Stimulated activated memory B cell treated with anti-CD40 and anti-IgM and Interleukin-4, amounts not matched to agents 10 μg/mL and 1 μg/mL and 100 μg/mL, for 72 hours (primary cell): ENCODE measurements at regions not wholly inside any gene's neighbourhood (a gene's known extent, or its start where the extent isn't known, plus 50 kb on each side); places are given as distances from the start of the nearest gene placed in this dataset.
"Not testable (repeated sequence)": the region's sequence is repeated elsewhere in the genome, so short reads cannot be mapped to it uniquely, and the experiment has no call there.

Source experiments
- ATAC-seq: fragments of 150-1000 bp; cut with Tn5 transposase; 2 replicates; pipeline ENCODE4 v1.10.0; 2021
- H3K27ac Mint-ChIP-seq: one replicate; pipeline ENCODE4 v1.8.0; 2022; ENCODE audit warnings: mild to moderate bottlenecking, mixed read lengths
- H3K27me3 Mint-ChIP-seq: one replicate; pipeline ENCODE4 v1.8.0; 2022; ENCODE audit warnings: mixed read lengths
- H3K36me3 Mint-ChIP-seq: one replicate; pipeline ENCODE4 v1.8.0; 2022; ENCODE audit warnings: mixed read lengths
- H3K4me1 Mint-ChIP-seq: one replicate; pipeline ENCODE4 v1.8.0; 2022; ENCODE audit warnings: mixed read lengths
- H3K4me3 Mint-ChIP-seq: one replicate; pipeline ENCODE4 v1.8.0; 2022; ENCODE audit warnings: mild to moderate bottlenecking, moderate library complexity, mixed read lengths
- H3K9me3 Mint-ChIP-seq: one replicate; pipeline ENCODE4 v1.8.0; 2022; ENCODE audit warnings: mixed read lengths

GRCh38 chr1:188642704-188643103 is 1814.0 kb downstream of the PLA2G4A start:
- no peaks in the 10 kb centered on the region for H3K27me3 Mint-ChIP-seq
- H3K36me3 Mint-ChIP-seq = no peaks in the 10 kb centered on the region
- no peak for ATAC-seq
- H3K27ac Mint-ChIP-seq = no peak overlapping the region
- H3K9me3 Mint-ChIP-seq = peaks cover 2% of the 10 kb centered on the region
- H3K4me3 Mint-ChIP-seq = no peak overlapping the region
- H3K4me1 Mint-ChIP-seq = no peaks in the 10 kb centered on the region

GRCh38 chr1:188652678-188653077 is 1823.9 kb downstream of the PLA2G4A start:
- H3K4me1 Mint-ChIP-seq = no peaks in the 10 kb centered on the region

DNA sequence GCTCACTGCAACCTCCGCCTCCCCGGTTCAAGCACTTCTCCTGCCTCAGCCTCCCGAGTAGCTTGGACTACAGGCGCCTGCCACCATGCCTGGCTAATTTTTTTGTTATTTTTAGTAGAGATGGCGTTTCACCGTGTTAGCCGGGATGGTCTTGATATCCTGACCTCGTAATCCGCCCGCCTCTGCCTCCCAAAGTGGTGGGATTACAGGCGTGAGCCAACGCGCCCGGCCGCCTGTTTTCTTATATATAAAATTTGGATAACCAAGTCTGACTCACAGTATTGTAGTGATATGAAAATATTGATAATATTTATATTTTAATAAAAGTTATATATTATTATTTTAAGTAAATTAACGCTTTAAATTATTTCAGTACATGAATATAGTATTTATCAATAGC is 1821.7 kb downstream of the BRINP3 start:
- H3K36me3 Mint-ChIP-seq, H3K9me3 Mint-ChIP-seq, H3K27ac Mint-ChIP-seq, H3K27me3 Mint-ChIP-seq, H3K4me3 Mint-ChIP-seq, ATAC-seq, H3K4me1 Mint-ChIP-seq: not testable (repeated sequence)

More at GRCh38 chr1:188652678-188653077, 1823.9 kb downstream of the PLA2G4A start:
- no peak overlapping the region for H3K27ac Mint-ChIP-seq
- no peak for ATAC-seq
- H3K27me3 Mint-ChIP-seq = no peaks in the 10 kb centered on the region
- no peaks in the 10 kb centered on the region for H3K36me3 Mint-ChIP-seq
- H3K9me3 Mint-ChIP-seq = peaks cover 4% of the 10 kb centered on the region
- H3K4me3 Mint-ChIP-seq = no peak overlapping the region

DNA sequence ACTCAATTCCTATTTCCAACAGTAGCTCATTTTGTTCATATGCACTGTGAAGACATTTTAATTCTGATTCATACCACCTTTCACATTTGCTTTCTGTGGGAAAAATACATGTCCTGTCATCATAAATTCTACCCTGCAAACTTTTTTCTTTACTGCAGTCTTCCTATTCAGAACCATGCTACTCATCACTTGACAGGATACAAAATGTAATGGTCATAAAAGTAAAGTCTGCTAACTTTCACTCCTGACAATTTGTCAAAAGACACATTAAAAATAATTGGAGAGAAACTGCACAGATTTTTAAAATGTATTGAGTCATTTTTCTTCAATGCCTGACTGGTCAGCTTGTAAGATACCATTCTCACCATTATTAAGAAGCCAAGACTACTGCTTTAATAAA is 1817.1 kb downstream of the BRINP3 start:
- Mint-ChIP-seq H3K36me3 (no peaks in the 10 kb centered on the region), H3K4me3 (no peak overlapping the region), H3K27me3 (no peaks in the 10 kb centered on the region), H3K4me1 (no peaks in the 10 kb centered on the region), H3K27ac (no peak overlapping the region), H3K9me3 (no peaks in the 10 kb centered on the region)
- ATAC-seq = no peak

GRCh38 chr1:188665477-188665876 is 1812.2 kb downstream of the BRINP3 start:
- Mint-ChIP-seq H3K4me1 (no peaks in the 10 kb centered on the region), H3K36me3 (no peaks in the 10 kb centered on the region), H3K27ac (no peak overlapping the region), H3K27me3 (no peaks in the 10 kb centered on the region), H3K4me3 (no peak overlapping the region), H3K9me3 (peaks cover 2% of the 10 kb centered on the region)
- no peak for ATAC-seq

DNA sequence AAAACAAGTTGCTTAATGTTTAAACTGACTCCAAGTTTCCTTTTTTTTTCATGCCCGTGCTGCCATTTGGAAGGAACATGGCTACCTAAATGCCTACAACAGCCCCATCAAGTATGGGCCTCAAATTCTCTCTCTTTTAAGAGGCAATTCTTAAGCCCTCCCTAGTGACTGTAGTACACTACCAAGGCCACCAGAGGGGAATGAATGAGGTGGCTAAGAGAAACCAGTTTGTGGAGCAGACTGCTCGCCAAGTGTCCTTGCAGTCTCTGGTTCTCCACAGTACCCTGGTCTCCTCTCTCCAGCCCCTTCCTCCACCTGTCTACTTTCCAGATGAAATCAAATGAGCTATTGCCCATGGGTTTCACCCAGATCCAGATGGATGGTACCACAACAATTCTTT is 1809.6 kb downstream of the BRINP3 start:
- Mint-ChIP-seq H3K36me3 (no peaks in the 10 kb centered on the region), H3K4me3 (no peak overlapping the region), H3K9me3 (peaks cover 2% of the 10 kb centered on the region), H3K4me1 (no peaks in the 10 kb centered on the region), H3K27me3 (no peaks in the 10 kb centered on the region), H3K27ac (no peak overlapping the region)
- ATAC-seq = no peak

GRCh38 chr1:188669728-188670382 is 1807.8 kb downstream of the BRINP3 start:
- ATAC-seq = no peak
- no peaks in the 10 kb centered on the region for H3K36me3 Mint-ChIP-seq
- H3K4me3 Mint-ChIP-seq = no peak overlapping the region
- no peaks in the 10 kb centered on the region for H3K27me3 Mint-ChIP-seq
- H3K27ac Mint-ChIP-seq = no peak overlapping the region
- no peaks in the 10 kb centered on the region for H3K4me1 Mint-ChIP-seq
- peaks cover 4% of the 10 kb centered on the region for H3K9me3 Mint-ChIP-seq

GRCh38 chr1:188670837-188671236 is 1806.8 kb downstream of the BRINP3 start:
- H3K9me3 Mint-ChIP-seq = peaks cover 4% of the 10 kb centered on the region
- no peaks in the 10 kb centered on the region for H3K36me3 Mint-ChIP-seq
- no peak for ATAC-seq
- H3K27me3 Mint-ChIP-seq = no peaks in the 10 kb centered on the region
- no peaks in the 10 kb centered on the region for H3K4me1 Mint-ChIP-seq
- H3K4me3 Mint-ChIP-seq = no peak overlapping the region
- no peak overlapping the region for H3K27ac Mint-ChIP-seq

DNA sequence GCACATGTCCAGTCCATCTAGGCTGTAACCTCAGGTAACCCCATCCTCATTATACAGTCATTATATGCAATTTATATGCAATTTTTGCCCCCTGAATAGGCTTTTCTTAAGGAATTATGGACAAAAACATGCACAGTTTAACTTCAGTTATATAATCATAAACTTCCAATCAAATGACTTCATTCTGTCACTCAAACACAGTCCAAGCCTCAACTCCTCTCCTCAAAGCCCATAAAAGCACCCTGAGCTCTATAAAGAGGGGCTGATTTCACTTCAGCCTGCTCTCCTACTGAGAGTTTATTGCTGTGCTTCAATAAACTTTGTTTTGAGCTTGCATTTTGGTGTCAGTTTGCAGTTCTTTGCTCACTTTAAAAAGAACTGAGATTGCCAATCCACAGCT is 1805.5 kb downstream of the BRINP3 start:
- no peaks in the 10 kb centered on the region for H3K36me3 Mint-ChIP-seq
- no peaks in the 10 kb centered on the region for H3K27me3 Mint-ChIP-seq
- H3K27ac Mint-ChIP-seq = no peak overlapping the region
- no peaks in the 10 kb centered on the region for H3K4me1 Mint-ChIP-seq
- peaks cover 4% of the 10 kb centered on the region for H3K9me3 Mint-ChIP-seq
- ATAC-seq = no peak
- H3K4me3 Mint-ChIP-seq = no peak overlapping the region

GRCh38 chr1:188689542-188689941 is 1788.1 kb downstream of the BRINP3 start:
- no peak overlapping the region for H3K4me3 Mint-ChIP-seq
- ATAC-seq = no peak
- H3K4me1 Mint-ChIP-seq = no peaks in the 10 kb centered on the region
- H3K36me3 Mint-ChIP-seq = no peaks in the 10 kb centered on the region
- no peak overlapping the region for H3K27ac Mint-ChIP-seq
- peaks cover 7% of the 10 kb centered on the region for H3K9me3 Mint-ChIP-seq
- no peaks in the 10 kb centered on the region for H3K27me3 Mint-ChIP-seq

DNA sequence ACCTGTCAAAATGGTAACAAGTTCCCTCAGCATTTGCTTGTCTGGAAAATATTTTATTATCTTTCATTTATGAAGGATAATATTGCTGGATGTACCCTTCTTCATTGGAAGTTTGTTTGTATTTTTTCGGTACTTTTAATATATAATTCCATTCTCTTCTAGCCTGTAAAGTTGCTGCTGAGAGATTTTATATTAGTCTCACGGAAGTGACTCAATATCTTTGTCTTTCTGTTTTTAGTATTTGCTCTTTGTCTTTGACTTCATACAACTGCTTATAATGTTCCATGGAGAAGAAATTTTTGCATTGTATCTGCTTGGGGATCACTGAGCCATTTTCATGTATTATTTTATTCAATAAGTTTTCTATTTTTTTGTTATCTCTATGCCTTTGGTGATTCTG is 1777.5 kb downstream of the BRINP3 start:
- Mint-ChIP-seq H3K4me1 (no peaks in the 10 kb centered on the region), H3K36me3 (no peaks in the 10 kb centered on the region), H3K9me3 (peaks cover 12% of the 10 kb centered on the region), H3K27ac (no peak overlapping the region), H3K4me3 (no peak overlapping the region), H3K27me3 (no peaks in the 10 kb centered on the region)
- ATAC-seq = no peak

DNA sequence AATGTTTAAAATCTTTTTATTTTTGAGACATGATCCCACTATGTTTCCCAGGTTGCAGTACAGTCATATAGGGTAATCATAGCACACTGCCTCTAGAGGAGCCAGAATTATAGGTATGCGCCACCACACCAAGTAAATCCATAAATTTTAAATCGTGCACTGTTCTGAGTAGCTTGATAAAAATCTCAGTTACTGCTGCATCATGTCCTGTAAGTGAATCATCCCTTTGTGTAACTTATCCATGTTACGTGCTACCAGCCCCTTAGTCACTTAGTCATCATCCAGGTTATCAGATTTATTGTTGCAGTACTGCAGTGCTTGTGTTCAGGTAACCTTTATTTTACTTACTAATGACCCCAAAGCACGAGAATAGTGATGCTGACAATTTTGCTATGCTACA is 1770.9 kb downstream of the BRINP3 start:
- ATAC-seq = no peak
- Mint-ChIP-seq H3K4me1 (no peaks in the 10 kb centered on the region), H3K27ac (no peak overlapping the region), H3K9me3 (peaks cover 3% of the 10 kb centered on the region), H3K4me3 (no peak overlapping the region), H3K27me3 (no peaks in the 10 kb centered on the region), H3K36me3 (no peaks in the 10 kb centered on the region)

GRCh38 chr1:188708795-188709535 is 1768.7 kb downstream of the BRINP3 start:
- Mint-ChIP-seq H3K36me3 (no peaks in the 10 kb centered on the region), H3K27me3 (no peaks in the 10 kb centered on the region), H3K4me1 (no peaks in the 10 kb centered on the region), H3K27ac (no peak overlapping the region), H3K9me3 (no peaks in the 10 kb centered on the region), H3K4me3 (no peak overlapping the region)
- no peak for ATAC-seq

- Mint-ChIP-seq H3K9me3 (peaks cover 6% of the 10 kb centered on the region), H3K4me1 (no peaks in the 10 kb centered on the region), H3K4me3 (no peak overlapping the region), H3K27ac (no peak overlapping the region), H3K27me3 (no peaks in the 10 kb centered on the region), H3K36me3 (no peaks in the 10 kb centered on the region)
- no peak for ATAC-seq
These were observed 1762.1 kb downstream of the BRINP3 start for GRCh38 chr1:188715566-188715965.

- Mint-ChIP-seq H3K4me1 (no peaks in the 10 kb centered on the region), H3K36me3 (no peaks in the 10 kb centered on the region), H3K9me3 (peaks cover 6% of the 10 kb centered on the region), H3K27me3 (no peaks in the 10 kb centered on the region), H3K4me3 (no peak overlapping the region), H3K27ac (no peak overlapping the region)
- no peak for ATAC-seq
These were observed 1757.9 kb downstream of the BRINP3 start for GRCh38 chr1:188719735-188720134.

DNA sequence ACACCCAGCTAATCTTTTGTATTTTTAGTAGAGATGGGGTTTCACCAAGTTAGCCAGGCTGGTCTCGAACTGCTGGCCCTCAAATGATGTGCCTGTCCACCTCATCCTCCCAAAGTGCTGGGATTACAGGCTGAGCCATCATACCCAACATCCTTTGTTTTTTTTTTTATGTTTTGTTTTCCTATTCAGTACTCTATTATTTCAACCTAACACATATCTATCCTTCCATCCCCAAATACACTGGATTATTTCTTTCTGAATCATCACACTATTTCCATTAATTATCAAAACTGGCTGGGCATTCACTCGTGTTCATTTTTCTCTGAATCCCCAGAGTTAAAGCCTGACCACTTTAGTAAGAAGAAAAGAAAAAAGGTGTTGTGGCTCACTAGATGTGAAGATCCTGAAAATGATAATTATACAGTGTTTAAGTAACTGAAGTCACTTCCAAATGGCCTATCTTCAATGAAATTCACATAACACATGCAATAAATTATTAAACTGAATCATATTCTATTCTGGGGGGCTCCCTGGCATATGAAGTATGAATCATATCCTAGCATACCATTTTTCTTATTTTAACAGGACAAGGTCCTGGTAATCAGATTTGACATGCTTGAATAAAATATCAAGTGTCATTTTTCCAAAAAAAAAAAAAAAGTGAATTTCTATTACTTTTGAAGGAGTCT is 1754.2 kb downstream of the BRINP3 start:
- no peak overlapping the region for H3K4me3 Mint-ChIP-seq

More for the DNA sequence above, 1754.2 kb downstream of the BRINP3 start:
- no peak overlapping the region for H3K27ac Mint-ChIP-seq
- peaks cover 3% of the 10 kb centered on the region for H3K9me3 Mint-ChIP-seq
- no peaks in the 10 kb centered on the region for H3K4me1 Mint-ChIP-seq
- no peak for ATAC-seq
- H3K27me3 Mint-ChIP-seq = no peaks in the 10 kb centered on the region
- H3K36me3 Mint-ChIP-seq = no peaks in the 10 kb centered on the region
